ENCODE measurements at regions not wholly inside any gene's neighbourhood (a gene's known extent, or its start where the extent isn't known, plus 50 kb on each side); places are given as distances from the start of the nearest gene placed in this dataset.
"Not testable (repeated sequence)": the region's sequence is repeated elsewhere in the genome, so short reads cannot be mapped to it uniquely, and the experiment has no call there.

- Histone ChIP-seq H3K36me3 (ENCODE audit: control insufficient read depth in 2 of 2, insufficient read depth in 2 of 2, low read length in 1 of 2) (no peaks in the 10 kb centered on the region), H3K9me3 (ENCODE audit: control insufficient read depth in 2 of 2, insufficient read depth in 1 of 2, low read length in 1 of 2) (no peaks in the 10 kb centered on the region), H3K4me1 (ENCODE audit: control insufficient read depth in 2 of 2, insufficient read depth in 2 of 2, low read length in 2 of 2) (no peaks in the 10 kb centered on the region), H3K4me3 (ENCODE audit: low read length in 2 of 2) (no peak overlapping the region), H3K27me3 (ENCODE audit: control insufficient read depth in 2 of 2, insufficient read depth in 1 of 2, low read length in 1 of 2) (no peaks in the 10 kb centered on the region), H3K27ac (ENCODE audit: low read depth in 1 of 2, low read length in 1 of 2) (no peak overlapping the region)
- no peak for DNase-seq (ENCODE audit: low read depth in 6 of 9, low spot score in 9 of 9)
- WGBS: 69% methylated on average over 9 of the region's 9 CpGs
These were observed 221.6 kb downstream of the NR2F1-AS1 start for GRCh38 chr5:93359296-93359959.

GRCh38 chr5:93358176-93358575, 222.8 kb downstream of the NR2F1-AS1 start:
- no peak for DNase-seq (ENCODE audit: low read depth in 6 of 9, low spot score in 9 of 9)
- Histone ChIP-seq H3K36me3 (ENCODE audit: control insufficient read depth in 2 of 2, insufficient read depth in 2 of 2, low read length in 1 of 2) (no peaks in the 10 kb centered on the region), H3K4me3 (ENCODE audit: low read length in 2 of 2) (no peak overlapping the region), H3K27me3 (ENCODE audit: control insufficient read depth in 2 of 2, insufficient read depth in 1 of 2, low read length in 1 of 2) (no peaks in the 10 kb centered on the region), H3K27ac (ENCODE audit: low read depth in 1 of 2, low read length in 1 of 2) (no peak overlapping the region), H3K9me3 (ENCODE audit: control insufficient read depth in 2 of 2, insufficient read depth in 1 of 2, low read length in 1 of 2) (no peaks in the 10 kb centered on the region), H3K4me1 (ENCODE audit: control insufficient read depth in 2 of 2, insufficient read depth in 2 of 2, low read length in 2 of 2) (no peaks in the 10 kb centered on the region)
- WGBS: 76% methylated on average over 1 of the region's 1 CpG

GRCh38 chr5:93357686-93358085, 223.3 kb downstream of the NR2F1-AS1 start:
- WGBS: 7% methylated on average over 1 of the region's 1 CpG
- Histone ChIP-seq H3K36me3 (ENCODE audit: control insufficient read depth in 2 of 2, insufficient read depth in 2 of 2, low read length in 1 of 2) (no peaks in the 10 kb centered on the region), H3K4me1 (ENCODE audit: control insufficient read depth in 2 of 2, insufficient read depth in 2 of 2, low read length in 2 of 2) (no peaks in the 10 kb centered on the region), H3K9me3 (ENCODE audit: control insufficient read depth in 2 of 2, insufficient read depth in 1 of 2, low read length in 1 of 2) (no peaks in the 10 kb centered on the region), H3K27ac (ENCODE audit: low read depth in 1 of 2, low read length in 1 of 2) (no peak overlapping the region), H3K27me3 (ENCODE audit: control insufficient read depth in 2 of 2, insufficient read depth in 1 of 2, low read length in 1 of 2) (no peaks in the 10 kb centered on the region), H3K4me3 (ENCODE audit: low read length in 2 of 2) (no peak overlapping the region)
- no peak for DNase-seq (ENCODE audit: low read depth in 6 of 9, low spot score in 9 of 9)

- H3K4me3 ChIP-seq (ENCODE audit: low read length in 2 of 2): no peak overlapping the region
- H3K36me3 ChIP-seq (ENCODE audit: control insufficient read depth in 2 of 2, insufficient read depth in 2 of 2, low read length in 1 of 2): no peaks in the 10 kb centered on the region
- H3K9me3 ChIP-seq (ENCODE audit: control insufficient read depth in 2 of 2, insufficient read depth in 1 of 2, low read length in 1 of 2): no peaks in the 10 kb centered on the region
- H3K4me1 ChIP-seq (ENCODE audit: control insufficient read depth in 2 of 2, insufficient read depth in 2 of 2, low read length in 2 of 2): no peaks in the 10 kb centered on the region
- no peaks in the 10 kb centered on the region for H3K27me3 ChIP-seq (ENCODE audit: control insufficient read depth in 2 of 2, insufficient read depth in 1 of 2, low read length in 1 of 2)
- WGBS: 89% methylated on average over 8 of the region's 8 CpGs
- H3K27ac ChIP-seq (ENCODE audit: low read depth in 1 of 2, low read length in 1 of 2): no peak overlapping the region
- DNase-seq (ENCODE audit: low read depth in 6 of 9, low spot score in 9 of 9): no peak
These were observed 225.3 kb downstream of the NR2F1-AS1 start for GRCh38 chr5:93355691-93356090.

- Histone ChIP-seq H3K4me1 (ENCODE audit: control insufficient read depth in 2 of 2, insufficient read depth in 2 of 2, low read length in 2 of 2) (no peaks in the 10 kb centered on the region), H3K27ac (ENCODE audit: low read depth in 1 of 2, low read length in 1 of 2) (no peak overlapping the region), H3K36me3 (ENCODE audit: control insufficient read depth in 2 of 2, insufficient read depth in 2 of 2, low read length in 1 of 2) (no peaks in the 10 kb centered on the region), H3K4me3 (ENCODE audit: low read length in 2 of 2) (no peak overlapping the region), H3K27me3 (ENCODE audit: control insufficient read depth in 2 of 2, insufficient read depth in 1 of 2, low read length in 1 of 2) (no peaks in the 10 kb centered on the region), H3K9me3 (ENCODE audit: control insufficient read depth in 2 of 2, insufficient read depth in 1 of 2, low read length in 1 of 2) (no peaks in the 10 kb centered on the region)
- 90% methylated on average over 2 of the region's 2 CpGs for WGBS
- no peak for DNase-seq (ENCODE audit: low read depth in 6 of 9, low spot score in 9 of 9)
These were observed 228.8 kb downstream of the NR2F1-AS1 start for GRCh38 chr5:93352186-93352585.

GRCh38 chr5:93349613-93350012, 231.4 kb downstream of the NR2F1-AS1 start:
- DNase-seq (ENCODE audit: low read depth in 6 of 9, low spot score in 9 of 9): no peak
- no peaks in the 10 kb centered on the region for H3K9me3 ChIP-seq (ENCODE audit: control insufficient read depth in 2 of 2, insufficient read depth in 1 of 2, low read length in 1 of 2)
- 74% methylated on average over 3 of the region's 3 CpGs for WGBS

GRCh38 chr5:93348231-93348630, 232.8 kb downstream of the NR2F1-AS1 start:
- H3K4me3 ChIP-seq (ENCODE audit: low read length in 2 of 2): no peak overlapping the region
- no peaks in the 10 kb centered on the region for H3K27me3 ChIP-seq (ENCODE audit: control insufficient read depth in 2 of 2, insufficient read depth in 1 of 2, low read length in 1 of 2)
- H3K27ac ChIP-seq (ENCODE audit: low read depth in 1 of 2, low read length in 1 of 2): no peak overlapping the region
- no peak for DNase-seq (ENCODE audit: low read depth in 6 of 9, low spot score in 9 of 9)
- H3K36me3 ChIP-seq (ENCODE audit: control insufficient read depth in 2 of 2, insufficient read depth in 2 of 2, low read length in 1 of 2): no peaks in the 10 kb centered on the region
- H3K9me3 ChIP-seq (ENCODE audit: control insufficient read depth in 2 of 2, insufficient read depth in 1 of 2, low read length in 1 of 2): no peaks in the 10 kb centered on the region
- H3K4me1 ChIP-seq (ENCODE audit: control insufficient read depth in 2 of 2, insufficient read depth in 2 of 2, low read length in 2 of 2): no peaks in the 10 kb centered on the region
- WGBS: 92% methylated on average over 15 of the region's 15 CpGs

More at GRCh38 chr5:93349613-93350012, 231.4 kb downstream of the NR2F1-AS1 start:
- Histone ChIP-seq H3K36me3 (ENCODE audit: control insufficient read depth in 2 of 2, insufficient read depth in 2 of 2, low read length in 1 of 2) (no peaks in the 10 kb centered on the region), H3K4me3 (ENCODE audit: low read length in 2 of 2) (no peak overlapping the region), H3K4me1 (ENCODE audit: control insufficient read depth in 2 of 2, insufficient read depth in 2 of 2, low read length in 2 of 2) (no peaks in the 10 kb centered on the region), H3K27me3 (ENCODE audit: control insufficient read depth in 2 of 2, insufficient read depth in 1 of 2, low read length in 1 of 2) (no peaks in the 10 kb centered on the region), H3K27ac (ENCODE audit: low read depth in 1 of 2, low read length in 1 of 2) (no peak overlapping the region)

- not testable (repeated sequence) for H3K27ac ChIP-seq (ENCODE audit: low read depth in 1 of 2, low read length in 1 of 2); H3K4me3 ChIP-seq (ENCODE audit: low read length in 2 of 2); DNase-seq (ENCODE audit: low read depth in 6 of 9, low spot score in 9 of 9); H3K27me3 ChIP-seq (ENCODE audit: control insufficient read depth in 2 of 2, insufficient read depth in 1 of 2, low read length in 1 of 2); H3K36me3 ChIP-seq (ENCODE audit: control insufficient read depth in 2 of 2, insufficient read depth in 2 of 2, low read length in 1 of 2); H3K4me1 ChIP-seq (ENCODE audit: control insufficient read depth in 2 of 2, insufficient read depth in 2 of 2, low read length in 2 of 2); H3K9me3 ChIP-seq (ENCODE audit: control insufficient read depth in 2 of 2, insufficient read depth in 1 of 2, low read length in 1 of 2)
- 93% methylated on average over 1 of the region's 1 CpG for WGBS
These were observed 234.2 kb downstream of the NR2F1-AS1 start for GRCh38 chr5:93346850-93347249.

GRCh38 chr5:93346301-93346700, 234.7 kb downstream of the NR2F1-AS1 start:
- Histone ChIP-seq H3K4me3 (ENCODE audit: low read length in 2 of 2) (no peak overlapping the region), H3K36me3 (ENCODE audit: control insufficient read depth in 2 of 2, insufficient read depth in 2 of 2, low read length in 1 of 2) (no peaks in the 10 kb centered on the region), H3K27me3 (ENCODE audit: control insufficient read depth in 2 of 2, insufficient read depth in 1 of 2, low read length in 1 of 2) (no peaks in the 10 kb centered on the region), H3K9me3 (ENCODE audit: control insufficient read depth in 2 of 2, insufficient read depth in 1 of 2, low read length in 1 of 2) (no peaks in the 10 kb centered on the region), H3K4me1 (ENCODE audit: control insufficient read depth in 2 of 2, insufficient read depth in 2 of 2, low read length in 2 of 2) (no peaks in the 10 kb centered on the region), H3K27ac (ENCODE audit: low read depth in 1 of 2, low read length in 1 of 2) (no peak overlapping the region)
- WGBS: 90% methylated on average over 5 of the region's 5 CpGs
- no peak for DNase-seq (ENCODE audit: low read depth in 6 of 9, low spot score in 9 of 9)
